GM10248 (cell line): ENCODE measurements at regions not wholly inside any gene's neighbourhood (a gene's known extent, or its start where the extent isn't known, plus 50 kb on each side); places are given as distances from the start of the nearest gene placed in this dataset.
"Not testable (repeated sequence)": the region's sequence is repeated elsewhere in the genome, so short reads cannot be mapped to it uniquely, and the experiment has no call there.

ENCODE experiments used
- CTCF ChIA-PET: fragments of 300-600 bp; sonication (Branson Sonifier 250); formaldehyde crosslinking; extraction: SDS; loops from one replicate; lab custom pipeline; 2021; ENCODE audit warnings: antibody characterized with exemption; lab: Yijun Ruan, JAX
- POLR2A ChIA-PET: fragments of 350-650 bp; sonication (Branson Sonifier 250); formaldehyde crosslinking; extraction: SDS; loops from one replicate; lab custom pipeline; 2020; ENCODE audit warnings: antibody characterized with exemption; lab: Yijun Ruan, JAX
- DNase-seq: peaks from one replicate; pipeline ENCODE4 v3.0.0; 2012; ENCODE audit errors: extremely low spot score
- CTCF ChIP-seq: IDR thresholded peaks from 2 replicates; pipeline ENCODE4 v1.5.1; 2012; ENCODE audit warnings: mild to moderate bottlenecking, low read depth; ENCODE audit errors: extremely low read depth, missing control alignments, control extremely low read depth

DNA sequence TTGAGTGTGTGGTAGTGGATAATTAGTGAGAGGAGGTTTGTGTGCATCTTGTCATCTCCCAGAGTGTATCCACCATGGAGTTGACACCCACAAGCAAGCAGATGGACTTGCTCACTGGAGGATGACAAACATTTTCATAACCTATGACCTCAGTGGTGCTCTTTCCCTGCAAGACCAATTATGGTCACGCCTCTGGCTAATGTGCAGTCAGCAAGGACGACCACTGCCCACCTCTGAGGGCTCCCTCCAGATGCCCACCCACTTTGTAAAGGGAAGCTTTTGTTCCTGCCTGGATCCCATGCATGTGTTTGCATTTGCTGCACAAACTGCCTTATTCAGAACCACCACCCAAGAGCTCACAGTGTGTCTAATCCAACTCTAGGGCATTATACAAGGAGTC lies 982.8 kb downstream of the TMEM121 start:
- CTCF ChIA-PET = interaction anchor here (0.9 to 12.0 kb wide), 15 partner anchors 8 to 183 kb away, joined by 3 to 126 read pairs (median 5); no protein-coding TSS in a partner anchor
- no peak for DNase-seq
- no peak for TF ChIP-seq CTCF
- POLR2A ChIA-PET = no interaction called here

DNA sequence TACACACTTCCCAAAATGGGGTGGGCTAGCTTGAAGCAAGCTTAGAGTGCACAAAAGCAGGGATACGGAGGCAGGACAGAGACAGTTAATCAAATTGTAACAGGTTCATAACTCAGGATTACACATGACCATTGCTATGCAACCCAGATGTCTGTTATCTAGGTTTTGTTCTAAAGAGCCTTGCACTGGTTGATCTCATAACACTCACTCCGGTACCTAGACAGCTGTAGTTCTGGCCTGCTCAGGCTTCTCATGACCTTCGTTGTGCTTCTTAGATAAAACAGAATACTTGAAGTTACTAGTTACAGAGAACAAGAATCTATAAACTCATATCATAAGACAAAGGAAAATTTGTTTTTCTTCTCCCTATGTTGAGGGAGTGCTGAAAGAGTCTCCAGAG lies 983.4 kb downstream of the TMEM121 start:
- ChIA-PET CTCF (interaction anchor here (0.9 to 12.0 kb wide), 12 partner anchors 8 to 92 kb away, joined by 3 to 126 read pairs (median 6); no protein-coding TSS in a partner anchor), POLR2A (no interaction called here)
- DNase-seq = no peak

GRCh38 chr14:106511006-106511799 lies 984.8 kb downstream of the TMEM121 start:
- TF ChIP-seq CTCF = no peak
- CTCF ChIA-PET = interaction anchor here (1.2 to 12.0 kb wide), 6 partner anchors 13 to 94 kb away, joined by 3 to 126 read pairs (median 6); no protein-coding TSS in a partner anchor
- POLR2A ChIA-PET = no interaction called here
- DNase-seq = no peak

More for the DNA sequence above, 983.4 kb downstream of the TMEM121 start:
- no peak for TF ChIP-seq CTCF

- POLR2A ChIA-PET = no interaction called here
- no peak for TF ChIP-seq CTCF
- CTCF ChIA-PET = interaction anchor here (1.2 to 12.0 kb wide), 5 partner anchors 12 to 94 kb away, joined by 3 to 126 read pairs (median 6); no protein-coding TSS in a partner anchor
- DNase-seq = no peak
These were observed 985.4 kb downstream of the TMEM121 start for GRCh38 chr14:106511800-106512198.

- CTCF ChIA-PET = interaction anchor here (1.0 to 3.8 kb wide), 3 partner anchors 18 to 96 kb away, joined by 3 to 36 read pairs (median 4); no protein-coding TSS in a partner anchor
- POLR2A ChIA-PET = no interaction called here
- DNase-seq = no peak
- no peak for TF ChIP-seq CTCF
These were observed 986.9 kb downstream of the TMEM121 start for GRCh38 chr14:106513302-106513701.

DNA sequence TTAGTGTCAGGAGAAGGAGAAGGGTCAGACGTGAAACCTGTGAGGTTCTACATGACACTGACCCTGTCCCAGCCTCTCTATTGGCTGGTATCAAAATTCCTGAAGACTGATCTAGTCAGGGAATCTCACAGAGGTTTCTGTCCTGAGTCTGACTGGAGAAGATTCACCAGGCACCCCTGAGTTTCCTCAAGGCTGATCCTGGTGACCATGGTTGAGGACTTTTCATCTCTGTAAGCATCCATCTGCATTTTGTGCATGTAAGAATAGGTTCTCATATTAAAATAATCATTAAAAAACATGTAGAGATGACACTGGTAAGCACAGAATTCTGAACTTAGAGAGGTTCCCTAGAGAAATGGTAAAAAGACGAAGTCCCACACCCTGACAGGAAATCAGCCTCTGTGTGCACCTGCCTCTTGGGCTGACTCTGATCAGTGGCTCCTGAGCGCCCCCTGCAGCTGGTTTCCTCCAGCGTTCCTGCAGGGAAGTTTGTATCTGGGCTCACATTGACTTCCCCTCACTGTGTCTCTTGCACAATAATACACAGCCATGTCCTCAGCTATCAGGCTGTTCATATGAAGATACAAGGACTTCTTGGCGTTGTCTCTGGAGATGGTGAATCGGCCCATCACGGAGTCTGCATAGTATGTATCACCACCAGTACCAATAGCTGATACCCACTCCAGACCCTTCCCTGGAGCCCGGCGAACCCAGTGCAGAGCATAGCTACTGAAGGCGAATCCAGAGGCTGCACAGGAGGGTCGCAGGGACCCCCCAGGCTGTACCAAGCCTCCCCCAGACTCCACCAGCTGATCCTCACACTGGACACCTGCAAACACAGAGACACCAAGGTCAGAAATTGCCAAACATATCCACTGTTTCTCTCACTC lies 991.9 kb downstream of the TMEM121 start:
- CTCF ChIA-PET = interaction anchor here (0.7 to 8.0 kb wide), 16 partner anchors 10 to 101 kb away, joined by 3 to 150 read pairs (median 7); no protein-coding TSS in a partner anchor
- POLR2A ChIA-PET = no interaction called here
- DNase-seq = peak; percentile 29
- TF ChIP-seq CTCF = peak; percentile 80

DNA sequence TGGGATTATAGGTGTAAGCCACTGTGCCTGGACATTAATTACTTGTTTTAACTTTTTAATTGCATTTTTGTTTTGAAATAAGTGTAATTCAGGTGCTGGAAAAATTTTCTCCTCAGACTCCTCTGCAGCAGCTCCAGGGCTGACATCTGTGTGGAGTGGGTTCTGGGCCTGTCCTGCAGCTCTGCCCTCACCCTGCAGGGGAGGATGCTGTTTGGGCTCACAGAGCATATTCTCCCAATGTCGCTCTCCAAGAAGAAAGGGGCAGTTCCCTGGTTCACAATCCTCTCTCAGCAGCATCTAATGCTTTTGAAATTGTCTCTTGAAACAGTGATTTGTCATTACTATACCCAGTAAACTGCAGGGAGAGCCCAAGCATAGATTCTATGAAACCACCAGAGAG lies 995.7 kb downstream of the TMEM121 start:
- ChIA-PET CTCF (interaction anchor here (0.8 to 8.0 kb wide), 9 partner anchors 9 to 111 kb away, joined by 3 to 150 read pairs (median 6); no protein-coding TSS in a partner anchor), POLR2A (interaction anchor here (0.6 kb wide), 1 partner anchor 9 kb away, joined by 3 read pairs; no protein-coding TSS in a partner anchor)
- DNase-seq = not testable (repeated sequence)
